GM12864 (cell line): ENCODE measurements at regions not wholly inside any gene's neighbourhood (a gene's known extent, or its start where the extent isn't known, plus 50 kb on each side); places are given as distances from the start of the nearest gene placed in this dataset.

Source experiments
- DNase-seq: peaks from one replicate; pipeline ENCODE4 v3.0.0-alpha.2; 2011; ENCODE audit warnings: low read depth
- H3K4me3 ChIP-seq: 2 replicates; pipeline ENCODE4 v1.5.1; 2011; ENCODE audit warnings: mild to moderate bottlenecking, low read depth, low read length, control low read depth
- CTCF ChIP-seq: IDR thresholded peaks from 2 replicates; pipeline ENCODE4 v1.5.1; 2011; ENCODE audit warnings: low read depth, mild to moderate bottlenecking, moderate library complexity, low read length, control low read depth, inconsistent platforms; ENCODE audit errors: missing control alignments

- H3K4me3 ChIP-seq: no peak overlapping the region
- no peak for TF ChIP-seq CTCF
- no peak for DNase-seq
Observed at GRCh38 chr6:84816741-84817140, 52.3 kb upstream of the TBX18 start.

GRCh38 chr6:84815896-84816735 lies 51.7 kb upstream of the TBX18 start:
- H3K4me3 ChIP-seq: no peak overlapping the region
- no peak for DNase-seq
- TF ChIP-seq CTCF: no peak
